Jurkat, Clone E6-1 (cell line): ENCODE measurements at regions not wholly inside any gene's neighbourhood (a gene's known extent, or its start where the extent isn't known, plus 50 kb on each side); places are given as distances from the start of the nearest gene placed in this dataset.
"Not testable (repeated sequence)": the region's sequence is repeated elsewhere in the genome, so short reads cannot be mapped to it uniquely, and the experiment has no call there.

Experiments used
- DNase-seq: peaks from one replicate; pipeline ENCODE4 v3.0.0-alpha.2; 2011; ENCODE audit warnings: low read depth, low spot score
- H3K4me3 ChIP-seq: 2 replicates; pipeline ENCODE4 v1.5.1; 2011; ENCODE audit warnings: mild to moderate bottlenecking, low read length, control low read depth, moderate library complexity

- H3K4me3 ChIP-seq: no peak overlapping the region
- no peak for DNase-seq
These were observed 583.0 kb upstream of the ROBO1 start for GRCh38 chr3:80350771-80351170.

- DNase-seq: no peak
- no peak overlapping the region for H3K4me3 ChIP-seq
These were observed 570.6 kb upstream of the ROBO1 start for GRCh38 chr3:80338366-80338765.

- no peak for DNase-seq
These were observed 566.7 kb upstream of the ROBO1 start for GRCh38 chr3:80334534-80334933.

GRCh38 chr3:80331494-80332170, 563.8 kb upstream of the ROBO1 start:
- DNase-seq: no peak

More at GRCh38 chr3:80334534-80334933, 566.7 kb upstream of the ROBO1 start:
- H3K4me3 ChIP-seq: no peak overlapping the region

GRCh38 chr3:80314541-80314940, 546.7 kb upstream of the ROBO1 start:
- not testable (repeated sequence) for H3K4me3 ChIP-seq, DNase-seq

More at GRCh38 chr3:80331494-80332170, 563.8 kb upstream of the ROBO1 start:
- no peak overlapping the region for H3K4me3 ChIP-seq

GRCh38 chr3:80308637-80309036, 540.8 kb upstream of the ROBO1 start:
- no peak overlapping the region for H3K4me3 ChIP-seq
- DNase-seq: no peak

GRCh38 chr3:80307844-80308243, 540.0 kb upstream of the ROBO1 start:
- no peak overlapping the region for H3K4me3 ChIP-seq
- no peak for DNase-seq

GRCh38 chr3:80297720-80298119, 529.9 kb upstream of the ROBO1 start:
- no peak for DNase-seq
- H3K4me3 ChIP-seq: no peak overlapping the region

- no peak for DNase-seq
- H3K4me3 ChIP-seq: no peak overlapping the region
These were observed 517.6 kb upstream of the ROBO1 start for GRCh38 chr3:80285388-80285787.

GRCh38 chr3:80283783-80284182, 516.0 kb upstream of the ROBO1 start:
- H3K4me3 ChIP-seq: no peak overlapping the region
- DNase-seq: no peak

- DNase-seq: no peak
These were observed 510.3 kb upstream of the ROBO1 start for GRCh38 chr3:80278056-80278455.

GRCh38 chr3:80275120-80275519, 507.3 kb upstream of the ROBO1 start:
- no peak for DNase-seq
- H3K4me3 ChIP-seq: no peak overlapping the region

More at GRCh38 chr3:80278056-80278455, 510.3 kb upstream of the ROBO1 start:
- no peak overlapping the region for H3K4me3 ChIP-seq

- DNase-seq: no peak
- no peak overlapping the region for H3K4me3 ChIP-seq
These were observed 495.5 kb upstream of the ROBO1 start for GRCh38 chr3:80263260-80263659.

GRCh38 chr3:80261082-80261481, 493.3 kb upstream of the ROBO1 start:
- DNase-seq: no peak
- no peak overlapping the region for H3K4me3 ChIP-seq

GRCh38 chr3:80259736-80260135, 491.9 kb upstream of the ROBO1 start:
- H3K4me3 ChIP-seq: no peak overlapping the region
- DNase-seq: no peak

GRCh38 chr3:80252113-80252512, 484.3 kb upstream of the ROBO1 start:
- H3K4me3 ChIP-seq: no peak overlapping the region

GRCh38 chr3:80247766-80248165, 480.0 kb upstream of the ROBO1 start:
- H3K4me3 ChIP-seq: no peak overlapping the region
- DNase-seq: no peak

More at GRCh38 chr3:80252113-80252512, 484.3 kb upstream of the ROBO1 start:
- no peak for DNase-seq

- DNase-seq: no peak
- no peak overlapping the region for H3K4me3 ChIP-seq
These were observed 476.6 kb upstream of the ROBO1 start for GRCh38 chr3:80244390-80244789.

- H3K4me3 ChIP-seq: no peak overlapping the region
- no peak for DNase-seq
These were observed 474.0 kb upstream of the ROBO1 start for GRCh38 chr3:80241791-80242190.

GRCh38 chr3:80239301-80239700, 471.5 kb upstream of the ROBO1 start:
- no peak for DNase-seq
- no peak overlapping the region for H3K4me3 ChIP-seq

GRCh38 chr3:80238606-80239005, 470.8 kb upstream of the ROBO1 start:
- H3K4me3 ChIP-seq: no peak overlapping the region
- no peak for DNase-seq
